AG04450 (cell line): ENCODE measurements at regions not wholly inside any gene's neighbourhood (a gene's known extent, or its start where the extent isn't known, plus 50 kb on each side); places are given as distances from the start of the nearest gene placed in this dataset.
"Not testable (repeated sequence)": the region's sequence is repeated elsewhere in the genome, so short reads cannot be mapped to it uniquely, and the experiment has no call there.

Source experiments
- CTCF ChIA-PET: fragments of 300-600, 350-600 bp; formaldehyde crosslinking; extraction: SDS; loops from one replicate; lab custom pipeline; 2022; ENCODE audit warnings: antibody characterized with exemption, inconsistent platforms; lab: Charles Lee
- POLR2A ChIA-PET: fragments of 350-600 bp; formaldehyde crosslinking; extraction: SDS; loops from one replicate; lab custom pipeline; 2021; ENCODE audit warnings: antibody characterized with exemption, inconsistent platforms; lab: Yijun Ruan, JAX
- DNase-seq: peaks from one replicate; pipeline ENCODE4 v3.0.0-alpha.2; 2011; ENCODE audit warnings: low read depth, low spot score
- H3K27ac ChIP-seq: one replicate; pipeline ENCODE4 v1.5.1; 2012; ENCODE audit warnings: low read depth, low read length, control low read depth
- H3K27me3 ChIP-seq: one replicate; pipeline ENCODE4 v1.6.0; 2012; ENCODE audit warnings: low read length; ENCODE audit not compliant: control insufficient read depth, insufficient read depth
- H3K4me3 ChIP-seq: 2 replicates; pipeline ENCODE4 v1.5.1; 2011; ENCODE audit warnings: mild to moderate bottlenecking, low read depth, low read length, control low read depth
- H3K9me3 ChIP-seq: 2 replicates; pipeline ENCODE4 v1.5.1; 2012; ENCODE audit warnings: low read length; ENCODE audit not compliant: control insufficient read depth, insufficient read depth
- TF ChIP-seq, protein P1 (sequence below): IDR thresholded peaks from 2 replicates; pipeline ENCODE4 v1.5.1; 2011; ENCODE audit warnings: low read depth, low read length, control low read depth, inconsistent platforms

DNA sequence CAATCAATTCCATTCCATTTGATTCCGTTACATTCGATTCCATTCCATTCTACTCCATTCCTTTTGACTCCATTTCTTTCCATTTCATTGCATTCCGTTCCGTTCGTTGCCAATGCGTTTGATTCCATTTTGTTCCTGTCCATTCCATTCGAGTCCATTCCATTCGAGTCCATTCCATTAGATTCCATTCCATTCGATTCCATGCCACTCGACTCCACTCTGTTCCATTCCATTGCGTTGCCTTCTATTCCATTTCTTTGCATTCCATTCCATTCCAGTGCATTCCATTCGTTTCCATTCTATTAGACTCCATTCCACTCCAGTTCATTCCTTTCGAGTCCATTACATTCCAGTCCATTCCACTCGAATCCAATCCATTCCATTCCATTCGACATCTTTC lies 2587.5 kb upstream of the TPTE start:
- ChIA-PET POLR2A (no interaction called here), CTCF (no interaction called here)
- Histone ChIP-seq H3K27ac (no peak overlapping the region), H3K9me3 (peaks cover 83% of the 10 kb centered on the region), H3K27me3 (no peaks in the 10 kb centered on the region), H3K4me3 (no peak overlapping the region)
- no peak for DNase-seq
- TF ChIP-seq, protein P1, sequence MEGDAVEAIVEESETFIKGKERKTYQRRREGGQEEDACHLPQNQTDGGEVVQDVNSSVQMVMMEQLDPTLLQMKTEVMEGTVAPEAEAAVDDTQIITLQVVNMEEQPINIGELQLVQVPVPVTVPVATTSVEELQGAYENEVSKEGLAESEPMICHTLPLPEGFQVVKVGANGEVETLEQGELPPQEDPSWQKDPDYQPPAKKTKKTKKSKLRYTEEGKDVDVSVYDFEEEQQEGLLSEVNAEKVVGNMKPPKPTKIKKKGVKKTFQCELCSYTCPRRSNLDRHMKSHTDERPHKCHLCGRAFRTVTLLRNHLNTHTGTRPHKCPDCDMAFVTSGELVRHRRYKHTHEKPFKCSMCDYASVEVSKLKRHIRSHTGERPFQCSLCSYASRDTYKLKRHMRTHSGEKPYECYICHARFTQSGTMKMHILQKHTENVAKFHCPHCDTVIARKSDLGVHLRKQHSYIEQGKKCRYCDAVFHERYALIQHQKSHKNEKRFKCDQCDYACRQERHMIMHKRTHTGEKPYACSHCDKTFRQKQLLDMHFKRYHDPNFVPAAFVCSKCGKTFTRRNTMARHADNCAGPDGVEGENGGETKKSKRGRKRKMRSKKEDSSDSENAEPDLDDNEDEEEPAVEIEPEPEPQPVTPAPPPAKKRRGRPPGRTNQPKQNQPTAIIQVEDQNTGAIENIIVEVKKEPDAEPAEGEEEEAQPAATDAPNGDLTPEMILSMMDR: no peak

DNA sequence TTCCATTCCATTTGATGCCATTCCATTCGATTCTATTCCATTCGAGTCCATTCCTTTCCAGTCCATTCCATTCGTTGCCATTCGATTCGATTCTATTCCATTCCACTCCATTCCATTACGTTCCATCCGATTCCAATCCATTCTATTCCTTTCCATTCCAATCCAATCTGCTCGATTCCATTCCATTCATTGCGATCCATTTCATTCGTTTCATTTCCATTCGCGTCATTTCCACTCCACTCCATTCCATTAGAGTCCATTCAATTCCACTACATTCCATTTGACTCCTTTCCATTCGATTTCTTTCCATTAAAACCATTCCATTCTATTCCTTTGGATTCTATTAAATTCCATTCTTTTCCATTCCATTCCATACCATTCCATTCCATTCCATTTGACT lies 2584.1 kb upstream of the TPTE start:
- peaks cover 91% of the 10 kb centered on the region for H3K9me3 ChIP-seq
- H3K27ac ChIP-seq, H3K27me3 ChIP-seq, DNase-seq, H3K4me3 ChIP-seq, POLR2A ChIA-PET, CTCF ChIA-PET: not testable (repeated sequence)

DNA sequence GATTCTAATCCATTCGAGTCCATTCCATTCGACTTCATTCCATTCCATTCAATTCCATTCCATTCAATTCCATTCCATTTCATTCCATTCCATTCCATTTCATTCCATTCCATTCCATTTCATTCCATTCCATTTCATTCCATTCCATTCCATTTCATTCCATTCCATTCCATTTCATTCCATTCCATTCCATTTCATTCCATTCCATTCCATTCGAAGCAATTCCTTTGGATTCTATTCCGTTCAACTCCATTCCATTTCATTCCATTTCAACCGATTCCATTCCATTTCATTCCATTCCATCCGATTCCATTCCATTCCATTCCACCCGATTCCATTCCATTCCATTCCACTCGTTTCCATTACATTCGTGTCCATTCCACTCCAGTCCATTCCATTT lies 2583.2 kb upstream of the TPTE start:
- H3K9me3 ChIP-seq: peaks cover 92% of the 10 kb centered on the region
- DNase-seq, H3K27ac ChIP-seq, POLR2A ChIA-PET, H3K27me3 ChIP-seq, H3K4me3 ChIP-seq, CTCF ChIA-PET: not testable (repeated sequence)

DNA sequence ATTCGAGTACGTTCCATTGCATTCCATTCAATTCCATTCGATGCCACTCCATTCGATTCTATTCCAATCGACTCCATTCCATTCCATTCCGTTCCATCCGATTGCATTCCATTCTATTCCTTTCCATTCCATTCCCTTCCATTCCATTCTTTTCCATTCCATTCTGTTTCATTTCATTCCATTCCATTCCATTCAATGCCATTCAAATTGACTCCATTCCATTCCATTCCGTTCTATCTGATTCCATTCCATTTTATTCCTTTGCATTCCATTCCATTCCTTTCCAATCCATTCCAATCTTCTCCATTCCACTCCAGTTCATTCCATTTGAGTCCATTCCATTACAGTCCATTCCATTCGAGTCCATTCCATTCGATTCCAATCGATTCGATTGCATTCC lies 2580.0 kb upstream of the TPTE start:
- H3K4me3 ChIP-seq, H3K27me3 ChIP-seq, DNase-seq, CTCF ChIA-PET, H3K27ac ChIP-seq, POLR2A ChIA-PET: not testable (repeated sequence)
- H3K9me3 ChIP-seq: peaks cover 96% of the 10 kb centered on the region

DNA sequence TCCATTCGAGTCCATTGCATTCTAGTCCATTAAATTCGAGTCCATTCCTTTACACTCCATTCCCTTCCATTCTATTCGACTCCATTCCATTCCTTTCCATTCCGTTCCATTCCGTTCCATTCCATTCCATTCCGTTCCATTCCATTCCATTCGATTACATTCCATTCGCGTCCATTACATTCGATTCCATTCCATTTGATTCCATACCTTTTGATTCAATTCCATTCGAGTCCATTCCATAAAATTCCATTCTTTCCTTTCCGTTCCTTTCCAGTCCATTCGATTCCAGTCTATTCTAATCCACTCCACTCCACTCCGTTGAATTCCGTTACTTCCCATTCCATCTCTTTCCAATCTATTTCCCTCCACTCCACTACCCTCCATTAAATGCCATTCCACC lies 2579.2 kb upstream of the TPTE start:
- CTCF ChIA-PET, DNase-seq, POLR2A ChIA-PET, H3K27me3 ChIP-seq, H3K4me3 ChIP-seq, H3K27ac ChIP-seq: not testable (repeated sequence)
- peaks cover 96% of the 10 kb centered on the region for H3K9me3 ChIP-seq

DNA sequence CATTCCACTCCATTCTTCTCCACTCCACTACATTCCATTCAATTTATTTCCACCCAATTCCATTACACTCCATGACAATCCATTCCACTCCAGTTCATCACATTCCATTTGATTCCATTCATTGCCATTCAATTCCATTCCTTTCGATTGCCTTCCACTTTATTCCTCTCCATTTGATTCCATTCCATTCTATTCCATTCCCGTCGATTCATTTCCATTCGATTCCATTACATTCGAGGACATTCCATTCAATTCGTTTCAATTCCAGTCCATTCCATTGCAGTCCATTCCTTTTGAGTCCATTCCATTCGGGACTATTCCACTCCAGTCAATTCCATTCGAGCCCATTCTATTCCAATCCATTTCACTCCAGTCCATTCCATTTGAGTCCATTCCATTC lies 2577.8 kb upstream of the TPTE start:
- CTCF ChIA-PET, POLR2A ChIA-PET, H3K27me3 ChIP-seq, H3K4me3 ChIP-seq, H3K27ac ChIP-seq, DNase-seq: not testable (repeated sequence)
- H3K9me3 ChIP-seq: peaks cover 96% of the 10 kb centered on the region

DNA sequence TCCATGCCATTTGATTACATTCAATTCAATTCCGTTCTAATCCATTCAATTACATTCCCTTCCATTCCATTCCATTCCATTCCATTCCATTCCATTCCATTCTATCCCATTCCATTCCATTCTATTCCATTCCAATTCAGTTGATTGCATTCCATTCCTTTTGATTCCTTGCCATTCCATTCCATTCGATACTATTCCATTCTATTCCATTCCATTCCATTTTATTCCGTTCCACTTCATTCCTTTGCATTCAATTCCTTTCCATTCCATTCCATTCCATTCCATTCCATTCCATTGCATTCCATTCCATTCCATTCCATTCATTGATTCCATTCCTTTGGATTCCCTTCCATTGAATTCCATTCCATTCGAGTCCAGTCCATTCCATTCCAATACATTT lies 2574.0 kb upstream of the TPTE start:
- POLR2A ChIA-PET: no interaction called here
- TF ChIP-seq, protein P1: no peak
- no peaks in the 10 kb centered on the region for H3K27me3 ChIP-seq
- no peak overlapping the region for H3K4me3 ChIP-seq
- H3K27ac ChIP-seq: no peak overlapping the region
- DNase-seq: no peak
- peaks cover 98% of the 10 kb centered on the region for H3K9me3 ChIP-seq
- CTCF ChIA-PET: no interaction called here

DNA sequence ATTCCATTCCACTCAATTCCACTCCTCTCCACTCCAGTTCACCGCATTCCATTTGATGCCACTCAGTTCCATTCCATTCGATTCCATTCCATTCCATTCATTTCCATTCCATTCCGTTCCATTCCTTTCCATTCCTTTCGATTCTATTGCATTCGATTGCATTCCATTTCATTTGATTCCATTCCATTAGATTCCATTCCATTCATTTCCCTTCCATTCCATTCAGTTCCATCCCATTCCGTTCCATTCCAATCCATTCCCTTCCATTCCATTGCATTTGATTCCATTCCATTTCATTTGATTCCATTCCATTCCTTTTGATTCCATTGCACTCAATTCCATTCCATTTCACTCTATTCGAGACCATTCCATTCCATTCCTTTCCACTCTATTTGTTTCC lies 2572.7 kb upstream of the TPTE start:
- DNase-seq, POLR2A ChIA-PET, H3K27ac ChIP-seq, H3K4me3 ChIP-seq, H3K27me3 ChIP-seq, CTCF ChIA-PET: not testable (repeated sequence)
- H3K9me3 ChIP-seq: peaks cover 98% of the 10 kb centered on the region

DNA sequence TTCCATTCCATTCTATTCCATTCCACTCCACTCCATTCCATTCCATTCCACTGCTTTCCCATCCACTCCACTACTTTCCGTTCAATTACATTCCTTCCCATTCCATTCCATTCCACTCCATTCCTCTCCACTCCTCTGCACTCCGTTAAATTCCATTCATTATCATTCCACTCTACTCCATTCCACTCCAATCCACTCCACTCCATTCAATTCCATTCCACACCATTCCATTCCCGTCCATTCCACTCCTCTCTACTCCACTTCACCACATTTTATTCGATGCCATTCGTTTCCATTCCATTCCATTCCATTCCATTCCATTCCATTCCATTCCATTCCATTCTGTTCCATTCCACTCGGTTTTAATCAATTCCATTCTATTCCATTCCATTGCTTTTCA lies 2571.5 kb upstream of the TPTE start:
- CTCF ChIA-PET, H3K4me3 ChIP-seq, POLR2A ChIA-PET, H3K27me3 ChIP-seq, DNase-seq, H3K27ac ChIP-seq: not testable (repeated sequence)
- H3K9me3 ChIP-seq: peaks cover 98% of the 10 kb centered on the region
